K562 (cell line): ENCODE measurements at regions not wholly inside any gene's neighbourhood (a gene's known extent, or its start where the extent isn't known, plus 50 kb on each side); places are given as distances from the start of the nearest gene placed in this dataset.

Experiments used
- ATAC-seq: fragments of 200-7000 bp; cut with Tn5 transposase; 3 replicates; pipeline ENCODE4 v1.9.1; 2020; ENCODE audit warnings: moderate library complexity
- BruUV-seq: library from RNA; stranded (reverse); fragments of 400-500 nt; replicated peaks from 2 replicates; lab custom pipeline; 2021; lab: Mats Ljungman, UMichigan
- CTCF ChIA-PET: fragments of 300-600 bp; formaldehyde crosslinking; extraction: SDS; loops from one replicate; lab custom pipeline; 2021; ENCODE audit warnings: low intra/inter-chr PET ratio; lab: Yijun Ruan, JAX
- POLR2A ChIA-PET: fragments of 300-600, 350-650 bp; sonication (Branson Sonifier 250); formaldehyde crosslinking; extraction: SDS; loops from one replicate; lab custom pipeline; 2021; ENCODE audit warnings: antibody characterized with exemption, inconsistent platforms; lab: Yijun Ruan, JAX
- DNase-seq, 4 experiments: peaks; one replicate each; pipeline versions ENCODE4 v3.0.0 to v3.0.0-alpha.2; 2011 to 2018; ENCODE audit warnings: low spot score in 3 of 4, mixed read lengths in 3 of 4; ENCODE audit errors: extremely low read depth in 1 of 4
- FAIRE-seq: peaks from 2 replicates; lab custom pipeline; 2011; peaks lifted over from hg19 to GRCh38; lab: Jason Lieb, UNC
- H2AFZ ChIP-seq: 2 replicates; pipeline ENCODE4 v1.6.0; 2011; ENCODE audit warnings: low read depth, low read length, control low read depth, inconsistent platforms
- H3K27ac ChIP-seq: fragments of 200-600 bp; 3 replicates; pipeline ENCODE4 v1.8.0; 2011; ENCODE audit warnings: low read depth, mild to moderate bottlenecking, control low read depth, inconsistent platforms, low read length, moderate library complexity, mixed read lengths; ENCODE audit errors: extremely low read depth
- H3K27me3 ChIP-seq, 2 experiments: fragments of 300-600 bp in 1 of 2; 2 replicates in 1 of 2; 3 replicates in 1 of 2; pipeline versions ENCODE4 v1.6.0 to v1.8.0; 2011; ENCODE audit warnings: inconsistent platforms in 2 of 2, low read length in 2 of 2, mild to moderate bottlenecking in 1 of 2, mixed read lengths in 1 of 2, moderate library complexity in 1 of 2; ENCODE audit not compliant: control insufficient read depth in 2 of 2, insufficient read depth in 2 of 2
- H3K36me3 ChIP-seq: fragments of 300-600 bp; 3 replicates; pipeline ENCODE4 v1.8.0; 2011; ENCODE audit warnings: mild to moderate bottlenecking, low read length, inconsistent platforms; ENCODE audit not compliant: control insufficient read depth, insufficient read depth
- H3K4me1 ChIP-seq, 2 experiments: fragments of 200-600 bp in 1 of 2; replicated peaks in 1 of 2; 2 replicates in 1 of 2; 3 replicates in 1 of 2; pipeline versions ENCODE4 v1.5.1 to v1.8.0; 2011; ENCODE audit warnings: inconsistent platforms in 2 of 2, low read length in 2 of 2, mild to moderate bottlenecking in 1 of 2, mixed read lengths in 1 of 2, moderate library complexity in 1 of 2; ENCODE audit not compliant: control insufficient read depth in 2 of 2, insufficient read depth in 2 of 2
- H3K4me2 ChIP-seq: 2 replicates; pipeline ENCODE4 v1.6.1; 2011; ENCODE audit warnings: low read length, control low read depth, inconsistent platforms, mixed read lengths; ENCODE audit not compliant: insufficient read depth
- H3K4me3 ChIP-seq: fragments of 200-600 bp; sonication (generic), shearing (Covaris generic); 2 replicates; pipeline ENCODE4 v1.5.1; 2016; ENCODE audit warnings: control low read depth, inconsistent platforms
- H3K79me2 ChIP-seq: fragments of 200-600 bp; 3 replicates; pipeline ENCODE4 v1.8.0; 2011; ENCODE audit warnings: low read length, inconsistent platforms; ENCODE audit not compliant: control insufficient read depth, insufficient read depth
- H3K9ac ChIP-seq, 2 experiments: 2 replicates each; pipeline versions ENCODE4 v1.6.0 to v1.6.1; 2011; ENCODE audit warnings: low read depth in 2 of 2, low read length in 2 of 2, control low read depth in 1 of 2, inconsistent platforms in 1 of 2, mild to moderate bottlenecking in 1 of 2, mixed read lengths in 1 of 2; ENCODE audit not compliant: insufficient read depth in 1 of 2
- H3K9me1 ChIP-seq: one replicate; pipeline ENCODE4 v1.6.0; 2011; ENCODE audit warnings: inconsistent platforms, mild to moderate bottlenecking, low read length, moderate library complexity; ENCODE audit not compliant: control insufficient read depth, insufficient read depth
- H3K9me3 ChIP-seq: replicated peaks from 2 replicates; pipeline ENCODE4 v1.5.1; 2011; ENCODE audit warnings: low read depth, low read length, inconsistent platforms; ENCODE audit not compliant: control insufficient read depth, insufficient read depth
- H4K20me1 ChIP-seq: replicated peaks from 2 replicates; pipeline ENCODE4 v1.6.1; 2011; ENCODE audit warnings: low read length, inconsistent platforms, mixed read lengths; ENCODE audit not compliant: control insufficient read depth, insufficient read depth
- DNMT1 ChIP-seq: fragments of 450-650 bp; IDR thresholded peaks from 2 replicates; pipeline ENCODE4 v1.6.1; 2016; ENCODE audit warnings: antibody characterized with exemption, mild to moderate bottlenecking
- GABPA ChIP-seq: fragments of 200-800 bp; sonication (Bioruptor generic); conservative IDR thresholded peaks from 2 replicates; pipeline ENCODE4 v1.6.1; 2016; ENCODE audit warnings: low read depth, missing genetic modification characterization, missing compliant biosample characterization
- HLTF ChIP-seq: fragments of 450-650 bp; IDR thresholded peaks from 2 replicates; pipeline ENCODE4 v1.6.1; 2016
- NCOA6 ChIP-seq: fragments of 450-650 bp; IDR thresholded peaks from 2 replicates; pipeline ENCODE4 v1.6.1; 2017; ENCODE audit warnings: mild to moderate bottlenecking
- RBM15 ChIP-seq: fragments of 200-400 bp; formaldehyde crosslinking; IDR thresholded peaks from 2 replicates; pipeline ENCODE4 v1.6.1; 2018; ENCODE audit warnings: mild to moderate bottlenecking, low read length, moderate library complexity; ENCODE audit not compliant: insufficient read depth
- RBM22 ChIP-seq: fragments of 200-400 bp; formaldehyde crosslinking; IDR thresholded peaks from 2 replicates; pipeline ENCODE4 v1.6.1; 2018; ENCODE audit warnings: low read length, low read depth; ENCODE audit not compliant: poor library complexity, severe bottlenecking
- ZKSCAN1 ChIP-seq: fragments of 150-350 bp; IDR thresholded peaks from 2 replicates; pipeline ENCODE4 v1.6.1; 2016; ENCODE audit warnings: low read depth, low read length
- ZNF212 ChIP-seq: fragments of 450-650 bp; formaldehyde crosslinking; IDR thresholded peaks from 2 replicates; pipeline ENCODE4 v1.4.0; 2020; ENCODE audit warnings: mild to moderate bottlenecking
- ZNF232 ChIP-seq: sonication (generic); formaldehyde crosslinking; IDR thresholded peaks from 2 replicates; pipeline ENCODE4 v1.8.0; 2022; ENCODE audit warnings: mild to moderate bottlenecking, missing genetic modification reagents
- ZNF785 ChIP-seq: fragments of 250-450 bp; sonication (Bioruptor Pico); IDR thresholded peaks from 2 replicates; pipeline ENCODE4 v1.4.0; 2020; ENCODE audit warnings: mild to moderate bottlenecking
- WGBS: fragments of 100-300 bp; shearing (Covaris generic); methylation state at CpG from one replicate; pipeline ENCODE4 v1.1.6; 2016; ENCODE audit warnings: low coverage, mixed read lengths; ENCODE audit not compliant: insufficient coverage; ENCODE audit errors: missing lambda C conversion rate; 5-methylcytosine and 5-hydroxymethylcytosine counted together
- in situ Hi-C: fragments of 300-500 bp; cut with MboI; formaldehyde crosslinking; loops from 4 replicates; pipeline ENCODE4 v1.15.0; 2018; ENCODE audit warnings: inconsistent platforms, mixed read lengths
- intact Hi-C: fragments of 100-400 bp; cut with micrococcal nuclease; formaldehyde crosslinking; loops from 2 replicates; pipeline ENCODE4 v1.14.2; 2022
- TF ChIP-seq, protein P1 (sequence below): fragments of 450-650 bp; IDR thresholded peaks from 2 replicates; pipeline ENCODE4 v1.6.1; 2016; ENCODE audit warnings: low read depth
- TF ChIP-seq, protein P2 (sequence below), 2 experiments: fragments of 450-650 bp; conservative IDR thresholded peaks; 2 replicates each; pipeline ENCODE4 v1.6.1; 2017; ENCODE audit warnings: mild to moderate bottlenecking in 2 of 2, moderate library complexity in 2 of 2

DNA sequence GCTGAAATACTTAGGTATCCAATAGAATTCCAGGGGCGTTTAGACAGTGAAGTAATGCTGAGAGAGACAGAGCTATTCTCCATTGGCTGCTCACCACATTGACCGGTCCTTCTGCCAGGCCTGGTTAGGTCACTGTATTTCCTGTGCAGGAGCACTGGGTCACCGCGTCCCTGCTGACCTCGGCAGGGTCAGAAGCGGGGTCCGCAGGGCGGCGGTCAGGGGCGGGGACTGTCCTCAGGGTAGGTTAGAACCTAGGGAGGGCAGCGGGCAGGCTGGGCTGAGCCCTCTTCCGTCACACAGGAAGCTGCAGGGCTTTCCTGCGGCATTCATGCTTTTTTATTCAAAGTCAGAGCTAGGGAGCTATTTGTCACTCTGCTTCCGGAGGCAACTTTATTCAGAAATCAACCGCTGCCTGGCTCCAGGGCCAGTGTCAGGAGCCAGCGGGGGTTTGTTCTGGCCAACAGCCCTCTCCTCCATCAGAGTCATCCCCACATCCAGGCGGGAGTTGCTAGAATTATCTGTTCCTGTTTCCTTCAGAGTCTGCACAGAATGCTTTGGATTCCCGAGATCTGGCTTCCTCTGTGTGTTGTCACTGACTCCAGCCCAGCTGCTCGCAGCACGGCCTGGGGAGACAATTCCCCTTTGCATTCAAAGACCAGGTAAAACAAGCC lies 81.2 kb upstream of the WASF3 start (continued):
- no peak for TF ChIP-seq ZNF232

DNA sequence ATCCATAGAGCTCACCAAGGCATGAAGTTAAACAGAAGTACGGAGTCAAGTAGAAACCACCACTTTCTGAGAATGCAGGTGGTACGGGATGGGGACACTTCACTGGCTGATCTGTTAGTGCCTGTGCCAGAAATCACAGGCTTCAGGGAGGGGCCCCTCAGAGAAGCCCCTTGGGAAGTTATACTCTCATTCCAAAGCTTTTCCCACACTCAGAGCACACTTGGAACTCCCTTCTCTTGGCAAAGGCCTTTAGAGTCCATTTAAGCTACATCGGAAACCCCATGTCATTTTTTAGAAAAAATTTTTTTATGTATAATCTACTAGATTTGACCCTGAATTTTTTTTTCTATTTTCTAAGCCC lies 80.7 kb upstream of the WASF3 start:
- in situ Hi-C loops: no loop called here
- Histone ChIP-seq H3K27me3 (peaks cover 4 to 28% of the 10 kb centered on the region in 2 experiments; a peak in 4 of 5 replicates), H2AFZ (no peak overlapping the region), H3K9me1 (no peaks in the 10 kb centered on the region), H3K4me3 (no peak overlapping the region), H3K36me3 (no peaks in the 10 kb centered on the region), H3K4me1 (0 out of 5 replicates have a peak, but pooled peaks cover 0 to 2% of the 10 kb centered on the region in 2 experiments), H3K9ac (no peak overlapping the region), H3K79me2 (no peaks in the 10 kb centered on the region), H3K4me2 (no peak overlapping the region), H3K27ac (no peak overlapping the region), H4K20me1 (no peaks in the 10 kb centered on the region), H3K9me3 (no peaks in the 10 kb centered on the region)
- BruUV-seq: no TSS peak
- ChIA-PET CTCF (no interaction called here), POLR2A (no interaction called here)
- 0% methylated on average over 2 of the region's 3 CpGs for WGBS
- FAIRE-seq: no peak
- no peak for DNase-seq
- intact Hi-C loops: no loop called here
- no peak for ATAC-seq
- no peak for TF ChIP-seq DNMT1
- TF ChIP-seq ZNF212 (CRISPR knock-in tag): no peak
- TF ChIP-seq GABPA (tag): no peak
- no peak for TF ChIP-seq HLTF
- TF ChIP-seq, protein P1, sequence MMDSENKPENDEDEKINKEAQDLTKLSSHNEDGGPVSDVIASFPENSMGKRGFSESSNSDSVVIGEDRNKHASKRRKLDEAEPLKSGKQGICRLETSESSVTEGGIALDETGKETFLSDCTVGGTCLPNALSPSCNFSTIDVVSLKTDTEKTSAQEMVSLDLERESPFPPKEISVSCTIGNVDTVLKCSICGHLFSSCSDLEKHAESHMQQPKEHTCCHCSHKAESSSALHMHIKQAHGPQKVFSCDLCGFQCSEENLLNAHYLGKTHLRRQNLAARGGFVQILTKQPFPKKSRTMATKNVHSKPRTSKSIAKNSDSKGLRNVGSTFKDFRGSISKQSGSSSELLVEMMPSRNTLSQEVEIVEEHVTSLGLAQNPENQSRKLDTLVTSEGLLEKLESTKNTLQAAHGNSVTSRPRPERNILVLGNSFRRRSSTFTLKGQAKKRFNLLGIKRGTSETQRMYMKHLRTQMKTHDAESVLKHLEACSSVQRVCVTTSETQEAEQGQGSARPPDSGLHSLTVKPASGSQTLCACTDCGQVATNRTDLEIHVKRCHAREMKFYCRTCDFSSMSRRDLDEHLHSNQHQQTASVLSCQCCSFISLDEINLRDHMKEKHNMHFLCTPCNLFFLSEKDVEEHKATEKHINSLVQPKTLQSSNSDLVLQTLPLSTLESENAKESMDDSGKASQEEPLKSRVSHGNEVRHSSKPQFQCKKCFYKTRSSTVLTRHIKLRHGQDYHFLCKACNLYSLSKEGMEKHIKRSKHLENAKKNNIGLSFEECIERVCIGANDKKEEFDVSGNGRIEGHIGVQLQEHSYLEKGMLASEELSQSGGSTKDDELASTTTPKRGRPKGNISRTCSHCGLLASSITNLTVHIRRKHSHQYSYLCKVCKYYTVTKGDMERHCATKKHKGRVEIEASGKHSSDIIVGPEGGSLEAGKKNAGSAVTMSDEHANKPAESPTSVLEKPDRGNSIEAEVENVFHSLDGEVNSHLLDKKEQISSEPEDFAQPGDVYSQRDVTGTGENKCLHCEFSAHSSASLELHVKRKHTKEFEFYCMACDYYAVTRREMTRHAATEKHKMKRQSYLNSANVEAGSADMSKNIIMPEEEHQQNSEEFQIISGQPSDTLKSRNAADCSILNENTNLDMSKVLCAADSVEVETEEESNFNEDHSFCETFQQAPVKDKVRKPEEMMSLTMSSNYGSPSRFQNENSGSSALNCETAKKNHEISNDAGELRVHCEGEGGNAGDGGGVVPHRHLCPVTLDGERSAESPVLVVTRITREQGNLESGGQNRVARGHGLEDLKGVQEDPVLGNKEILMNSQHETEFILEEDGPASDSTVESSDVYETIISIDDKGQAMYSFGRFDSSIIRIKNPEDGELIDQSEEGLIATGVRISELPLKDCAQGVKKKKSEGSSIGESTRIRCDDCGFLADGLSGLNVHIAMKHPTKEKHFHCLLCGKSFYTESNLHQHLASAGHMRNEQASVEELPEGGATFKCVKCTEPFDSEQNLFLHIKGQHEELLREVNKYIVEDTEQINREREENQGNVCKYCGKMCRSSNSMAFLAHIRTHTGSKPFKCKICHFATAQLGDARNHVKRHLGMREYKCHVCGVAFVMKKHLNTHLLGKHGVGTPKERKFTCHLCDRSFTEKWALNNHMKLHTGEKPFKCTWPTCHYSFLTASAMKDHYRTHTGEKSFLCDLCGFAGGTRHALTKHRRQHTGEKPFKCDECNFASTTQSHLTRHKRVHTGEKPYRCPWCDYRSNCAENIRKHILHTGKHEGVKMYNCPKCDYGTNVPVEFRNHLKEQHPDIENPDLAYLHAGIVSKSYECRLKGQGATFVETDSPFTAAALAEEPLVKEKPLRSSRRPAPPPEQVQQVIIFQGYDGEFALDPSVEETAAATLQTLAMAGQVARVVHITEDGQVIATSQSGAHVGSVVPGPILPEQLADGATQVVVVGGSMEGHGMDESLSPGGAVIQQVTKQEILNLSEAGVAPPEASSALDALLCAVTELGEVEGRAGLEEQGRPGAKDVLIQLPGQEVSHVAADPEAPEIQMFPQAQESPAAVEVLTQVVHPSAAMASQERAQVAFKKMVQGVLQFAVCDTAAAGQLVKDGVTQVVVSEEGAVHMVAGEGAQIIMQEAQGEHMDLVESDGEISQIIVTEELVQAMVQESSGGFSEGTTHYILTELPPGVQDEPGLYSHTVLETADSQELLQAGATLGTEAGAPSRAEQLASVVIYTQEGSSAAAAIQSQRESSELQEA: no peak
- no peak for TF ChIP-seq ZKSCAN1
- no peak for TF ChIP-seq ZNF785 (CRISPR knock-in tag)
- TF ChIP-seq, protein P2, sequence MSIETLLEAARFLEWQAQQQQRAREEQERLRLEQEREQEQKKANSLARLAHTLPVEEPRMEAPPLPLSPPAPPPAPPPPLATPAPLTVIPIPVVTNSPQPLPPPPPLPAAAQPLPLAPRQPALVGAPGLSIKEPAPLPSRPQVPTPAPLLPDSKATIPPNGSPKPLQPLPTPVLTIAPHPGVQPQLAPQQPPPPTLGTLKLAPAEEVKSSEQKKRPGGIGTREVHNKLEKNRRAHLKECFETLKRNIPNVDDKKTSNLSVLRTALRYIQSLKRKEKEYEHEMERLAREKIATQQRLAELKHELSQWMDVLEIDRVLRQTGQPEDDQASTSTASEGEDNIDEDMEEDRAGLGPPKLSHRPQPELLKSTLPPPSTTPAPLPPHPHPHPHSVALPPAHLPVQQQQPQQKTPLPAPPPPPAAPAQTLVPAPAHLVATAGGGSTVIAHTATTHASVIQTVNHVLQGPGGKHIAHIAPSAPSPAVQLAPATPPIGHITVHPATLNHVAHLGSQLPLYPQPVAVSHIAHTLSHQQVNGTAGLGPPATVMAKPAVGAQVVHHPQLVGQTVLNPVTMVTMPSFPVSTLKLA (conservative IDR thresholded peaks at IDR 0.05): no peak
- no peak for TF ChIP-seq RBM15
- no peak for TF ChIP-seq RBM22
- TF ChIP-seq NCOA6: no peak
